ENCODE measurements at regions not wholly inside any gene's neighbourhood (a gene's known extent, or its start where the extent isn't known, plus 50 kb on each side); places are given as distances from the start of the nearest gene placed in this dataset.

GRCh38 chr6:156150391-156150790, 626.8 kb upstream of the ARID1B start:
- no peak for DNase-seq (ENCODE audit: low read depth in 2 of 2)

GRCh38 chr6:156146891-156147290, 630.3 kb upstream of the ARID1B start:
- no peak for DNase-seq (ENCODE audit: low read depth in 2 of 2)

GRCh38 chr6:156131221-156131903, 645.8 kb upstream of the ARID1B start:
- DNase-seq (ENCODE audit: low read depth in 2 of 2): no peak

- no peak for DNase-seq (ENCODE audit: low read depth in 2 of 2)
These were observed 650.6 kb upstream of the ARID1B start for GRCh38 chr6:156126535-156126934.

GRCh38 chr6:156125844-156126243, 651.3 kb upstream of the ARID1B start:
- no peak for DNase-seq (ENCODE audit: low read depth in 2 of 2)

GRCh38 chr6:156123731-156124130, 653.4 kb upstream of the ARID1B start:
- DNase-seq (ENCODE audit: low read depth in 2 of 2): no peak

- DNase-seq (ENCODE audit: low read depth in 2 of 2): no peak
These were observed 655.2 kb upstream of the ARID1B start for GRCh38 chr6:156121973-156122372.

- no peak for DNase-seq (ENCODE audit: low read depth in 2 of 2)
These were observed 658.9 kb upstream of the NOX3 start for GRCh38 chr6:156114541-156114940.

GRCh38 chr6:156113631-156114030, 658.0 kb upstream of the NOX3 start:
- DNase-seq (ENCODE audit: low read depth in 2 of 2): no peak

GRCh38 chr6:156111913-156112312, 656.3 kb upstream of the NOX3 start:
- no peak for DNase-seq (ENCODE audit: low read depth in 2 of 2)

- DNase-seq (ENCODE audit: low read depth in 2 of 2): no peak
These were observed 654.6 kb upstream of the NOX3 start for GRCh38 chr6:156110249-156110648.

- DNase-seq (ENCODE audit: low read depth in 2 of 2): no peak
These were observed 654.1 kb upstream of the NOX3 start for GRCh38 chr6:156109713-156110112.

- DNase-seq (ENCODE audit: low read depth in 2 of 2): no peak
These were observed 652.0 kb upstream of the NOX3 start for GRCh38 chr6:156107624-156108101.

GRCh38 chr6:156102129-156102528, 646.5 kb upstream of the NOX3 start:
- DNase-seq (ENCODE audit: low read depth in 2 of 2): no peak

GRCh38 chr6:156098839-156099238, 643.2 kb upstream of the NOX3 start:
- no peak for DNase-seq (ENCODE audit: low read depth in 2 of 2)

- no peak for DNase-seq (ENCODE audit: low read depth in 2 of 2)
These were observed 631.8 kb upstream of the NOX3 start for GRCh38 chr6:156087487-156087886.

- no peak for DNase-seq (ENCODE audit: low read depth in 2 of 2)
These were observed 626.4 kb upstream of the NOX3 start for GRCh38 chr6:156082012-156082411.

GRCh38 chr6:156080371-156080770, 624.7 kb upstream of the NOX3 start:
- no peak for DNase-seq (ENCODE audit: low read depth in 2 of 2)

- no peak for DNase-seq (ENCODE audit: low read depth in 2 of 2)
These were observed 613.2 kb upstream of the NOX3 start for GRCh38 chr6:156068881-156069280.

GRCh38 chr6:156065849-156066248, 610.2 kb upstream of the NOX3 start:
- no peak for DNase-seq (ENCODE audit: low read depth in 2 of 2)

- DNase-seq (ENCODE audit: low read depth in 2 of 2): no peak
These were observed 606.5 kb upstream of the NOX3 start for GRCh38 chr6:156062091-156062563.

- DNase-seq (ENCODE audit: low read depth in 2 of 2): no peak
These were observed 605.8 kb upstream of the NOX3 start for GRCh38 chr6:156061465-156061864.

- DNase-seq (ENCODE audit: low read depth in 2 of 2): no peak
These were observed 604.4 kb upstream of the NOX3 start for GRCh38 chr6:156060013-156060412.

- no peak for DNase-seq (ENCODE audit: low read depth in 2 of 2)
These were observed 602.7 kb upstream of the NOX3 start for GRCh38 chr6:156058356-156058755.

Data from fibroblast of skin of left biceps (primary cell).